B cell (primary cell): ENCODE measurements at regions not wholly inside any gene's neighbourhood (a gene's known extent, or its start where the extent isn't known, plus 50 kb on each side); places are given as distances from the start of the nearest gene placed in this dataset.

Experiments used
- ATAC-seq: fragments of 200-7000 bp; cut with Tn5 transposase; one replicate; pipeline ENCODE4 v1.10.0; 2021; ENCODE audit warnings: low read depth, mild to moderate bottlenecking, moderate number of reproducible peaks, moderate library complexity
- CTCF ChIA-PET: fragments of 350-600 bp; sonication (Branson Sonifier 250); formaldehyde crosslinking; loops from one replicate; lab custom pipeline; 2021; ENCODE audit warnings: antibody characterized with exemption, inconsistent platforms; lab: Charles Lee
- POLR2A ChIA-PET: fragments of 350-600 bp; sonication (Branson Sonifier 250); formaldehyde crosslinking; loops from one replicate; lab custom pipeline; 2021; ENCODE audit warnings: antibody characterized with exemption; lab: Charles Lee
- DNase-seq: peaks from one replicate; pipeline ENCODE4 v3.0.0; 2013
- H2AFZ ChIP-seq: 2 replicates; pipeline ENCODE4 v1.6.1; 2012; ENCODE audit warnings: mild to moderate bottlenecking, low read depth, low read length; ENCODE audit not compliant: insufficient read depth, poor library complexity, severe bottlenecking
- H3K27ac ChIP-seq, 2 donors: 1 replicate in 1 of 2; 2 replicates in 1 of 2; pipeline ENCODE4 v1.5.1; 2012 to 2013; ENCODE audit warnings: low read length in 2 of 2, mild to moderate bottlenecking in 2 of 2, moderate library complexity in 1 of 2
- H3K27me3 ChIP-seq, 4 experiments: fragments of 200-600 bp in 1 of 4; sonication (generic) in 1 of 4; replicated peaks in 1 of 4; 1 replicate in 2 of 4; 2 replicates in 2 of 4; pipeline versions ENCODE4 v1.6.1 to v1.7.0; 2013 to 2016; ENCODE audit warnings: low read length in 3 of 4, mild to moderate bottlenecking in 2 of 4, mixed read lengths in 1 of 4, moderate library complexity in 1 of 4; ENCODE audit not compliant: insufficient read depth in 4 of 4, control insufficient read depth in 3 of 4; ENCODE audit errors: control extremely low read depth in 1 of 4
- H3K36me3 ChIP-seq, 2 experiments: replicated peaks in 1 of 2; 1 replicate in 1 of 2; 2 replicates in 1 of 2; pipeline versions ENCODE4 v1.6.1 to v1.7.1; 2013; ENCODE audit warnings: low read length in 1 of 2; ENCODE audit not compliant: insufficient read depth in 2 of 2, control insufficient read depth in 1 of 2; ENCODE audit errors: control extremely low read depth in 1 of 2, extremely low read depth in 1 of 2
- H3K4me1 ChIP-seq, 2 donors: fragments of 200-600 bp in 1 of 2; sonication (generic) in 1 of 2; 1 replicate in 1 of 2; 2 replicates in 1 of 2; pipeline versions ENCODE4 v1.5.1 to v1.6.1; 2013 to 2017; ENCODE audit warnings: low read length in 2 of 2; ENCODE audit not compliant: control insufficient read depth in 2 of 2, insufficient read depth in 2 of 2
- H3K4me2 ChIP-seq: replicated peaks from 2 replicates; pipeline ENCODE3; 2012; ENCODE audit warnings: mild to moderate bottlenecking, low read depth, low read length; ENCODE audit not compliant: poor library complexity, severe bottlenecking
- H3K4me3 ChIP-seq, 5 experiments: fragments of 200-600 bp in 1 of 5; sonication (generic) in 1 of 5; 1 replicate in 3 of 5; 2 replicates in 2 of 5; pipeline versions ENCODE4 v1.5.1 to v1.7.0; 2011 to 2016; ENCODE audit warnings: low read length in 4 of 5, mild to moderate bottlenecking in 4 of 5, low read depth in 2 of 5, control low read depth in 1 of 5, moderate library complexity in 1 of 5; ENCODE audit not compliant: insufficient read depth in 1 of 5; ENCODE audit errors: control extremely low read depth in 1 of 5, extremely low read depth in 1 of 5
- H3K79me2 ChIP-seq: fragments of 200-600 bp; sonication (generic); one replicate; pipeline ENCODE4 v1.6.0; 2016; ENCODE audit warnings: low read length; ENCODE audit not compliant: control insufficient read depth, insufficient read depth
- H3K9ac ChIP-seq: fragments of 200-600 bp; sonication (generic); 2 replicates; pipeline ENCODE4 v1.6.1; 2017; ENCODE audit warnings: mild to moderate bottlenecking, low read length, moderate library complexity
- H3K9me3 ChIP-seq, 3 donors: one replicate each; pipeline versions ENCODE4 v1.6.1 to v1.7.1; 2013; ENCODE audit warnings: low read length in 2 of 3; ENCODE audit not compliant: control insufficient read depth in 2 of 3, insufficient read depth in 1 of 3; ENCODE audit errors: control extremely low read depth in 1 of 3
- H4K20me1 ChIP-seq: 2 replicates; pipeline ENCODE4 v1.6.0; 2012; ENCODE audit warnings: mild to moderate bottlenecking, low read length; ENCODE audit not compliant: insufficient read depth, control insufficient read depth, poor library complexity, severe bottlenecking
- H3K27ac Mint-ChIP-seq: one replicate; pipeline ENCODE4 v1.8.0; 2021; ENCODE audit warnings: mixed read lengths
- H3K27me3 Mint-ChIP-seq: one replicate; pipeline ENCODE4 v1.8.0; 2021; ENCODE audit warnings: mixed read lengths
- H3K4me1 Mint-ChIP-seq: one replicate; pipeline ENCODE4 v1.8.0; 2021; ENCODE audit warnings: mixed read lengths
- H3K4me3 Mint-ChIP-seq: one replicate; pipeline ENCODE4 v1.8.0; 2021; ENCODE audit warnings: mixed read lengths
- H3K9me3 Mint-ChIP-seq: one replicate; pipeline ENCODE4 v1.8.0; 2022; ENCODE audit warnings: mixed read lengths; ENCODE audit not compliant: insufficient read depth
- EZH2 ChIP-seq: IDR thresholded peaks from 2 replicates; pipeline ENCODE4 v1.6.1; 2012; ENCODE audit warnings: borderline replicate concordance, low read depth, mild to moderate bottlenecking, moderate library complexity, low read length; ENCODE audit not compliant: insufficient read depth, poor library complexity, severe bottlenecking
- WGBS: methylation state at CpG from one replicate; pipeline ENCODE4 v1.1.5; 2013; ENCODE audit warnings: missing lambda C conversion rate; ENCODE audit not compliant: insufficient coverage; 5-methylcytosine and 5-hydroxymethylcytosine counted together
- intact Hi-C: fragments of 100-400 bp; cut with micrococcal nuclease; formaldehyde crosslinking; loops from one replicate; pipeline ENCODE4 v1.10.0; 2022
- TF ChIP-seq, protein P1 (sequence below): fragments of 200-600 bp; IDR thresholded peaks from one replicate; pipeline ENCODE4 v1.8.0; 2022; ENCODE audit warnings: antibody characterized with exemption, mild to moderate bottlenecking

DNA sequence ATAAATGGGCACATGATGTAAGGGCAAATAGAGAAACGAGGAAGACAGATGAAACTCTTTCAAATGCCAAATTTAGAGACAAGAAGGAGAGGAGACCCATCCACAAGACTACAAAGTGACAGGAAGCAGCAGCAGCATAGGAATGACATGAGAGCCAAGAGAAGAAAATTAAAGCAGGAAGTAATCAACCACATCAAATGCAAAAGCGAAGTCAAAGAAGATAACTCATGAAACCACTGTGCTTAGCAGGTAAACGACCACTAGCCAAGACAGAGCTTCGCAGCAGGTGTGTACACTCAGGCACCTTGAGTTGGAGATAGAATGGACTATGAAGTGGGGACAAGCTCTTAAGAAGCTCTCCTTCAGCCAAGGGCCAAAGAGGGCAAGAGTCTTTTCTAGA is 64.1 kb downstream of the KLF12 start:
- Histone ChIP-seq H3K4me2 (peak overlapping the region; percentile 34), H3K79me2 (peaks cover 96% of the 10 kb centered on the region), H3K27ac (peak overlapping the region in 1 of 2 donors; percentile 58), H3K36me3 (peaks cover 0 to 7% of the 10 kb centered on the region in 2 experiments), H3K9ac (no peak overlapping the region), H3K4me1 (peaks cover 16 to 42% of the 10 kb centered on the region in 2 donors), H3K27me3 (no peaks in the 10 kb centered on the region), H3K4me3 (no peak overlapping the region), H4K20me1 (no peaks in the 10 kb centered on the region), H2AFZ (peak overlapping the region; percentile 26), H3K9me3 (peaks cover 0 to 1% (median 0%) of the 10 kb centered on the region in 3 donors)
- no peak for TF ChIP-seq EZH2
- TF ChIP-seq, protein P1, sequence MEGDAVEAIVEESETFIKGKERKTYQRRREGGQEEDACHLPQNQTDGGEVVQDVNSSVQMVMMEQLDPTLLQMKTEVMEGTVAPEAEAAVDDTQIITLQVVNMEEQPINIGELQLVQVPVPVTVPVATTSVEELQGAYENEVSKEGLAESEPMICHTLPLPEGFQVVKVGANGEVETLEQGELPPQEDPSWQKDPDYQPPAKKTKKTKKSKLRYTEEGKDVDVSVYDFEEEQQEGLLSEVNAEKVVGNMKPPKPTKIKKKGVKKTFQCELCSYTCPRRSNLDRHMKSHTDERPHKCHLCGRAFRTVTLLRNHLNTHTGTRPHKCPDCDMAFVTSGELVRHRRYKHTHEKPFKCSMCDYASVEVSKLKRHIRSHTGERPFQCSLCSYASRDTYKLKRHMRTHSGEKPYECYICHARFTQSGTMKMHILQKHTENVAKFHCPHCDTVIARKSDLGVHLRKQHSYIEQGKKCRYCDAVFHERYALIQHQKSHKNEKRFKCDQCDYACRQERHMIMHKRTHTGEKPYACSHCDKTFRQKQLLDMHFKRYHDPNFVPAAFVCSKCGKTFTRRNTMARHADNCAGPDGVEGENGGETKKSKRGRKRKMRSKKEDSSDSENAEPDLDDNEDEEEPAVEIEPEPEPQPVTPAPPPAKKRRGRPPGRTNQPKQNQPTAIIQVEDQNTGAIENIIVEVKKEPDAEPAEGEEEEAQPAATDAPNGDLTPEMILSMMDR, result no peak
- Mint-ChIP-seq H3K27ac (peak overlapping the region; percentile 76), H3K4me3 (peak overlapping the region; percentile 13), H3K9me3 (no peaks in the 10 kb centered on the region), H3K27me3 (no peaks in the 10 kb centered on the region), H3K4me1 (peaks cover 70% of the 10 kb centered on the region)
- ChIA-PET CTCF (interaction anchor here (0.8 kb wide), 1 partner anchor 45 kb away, joined by 4 read pairs; no protein-coding TSS in a partner anchor), POLR2A (no interaction called here)
- DNase-seq, result peak; percentile 17
- ATAC-seq, result no peak
- 20% methylated on average over 3 of the region's 4 CpGs for WGBS
- intact Hi-C loops, result loop anchor here (5.0 kb wide), 1 partner anchor 37 kb away; no protein-coding TSS in a partner anchor

GRCh38 chr13:74068471-74068870 is 65.7 kb downstream of the KLF12 start:
- peaks cover 70% of the 10 kb centered on the region for H3K4me1 Mint-ChIP-seq
- ChIA-PET CTCF (interaction anchor here (0.6 kb wide), 1 partner anchor 28 kb away, joined by 3 read pairs; no protein-coding TSS in a partner anchor), POLR2A (interaction anchor here (0.6 kb wide), 1 partner anchor 123 kb away, joined by 3 read pairs; no protein-coding TSS in a partner anchor)
- H3K9ac ChIP-seq, result no peak overlapping the region
- no peak overlapping the region for H3K4me3 ChIP-seq
- no peak overlapping the region for H3K4me3 Mint-ChIP-seq
- no peak overlapping the region for H3K27ac ChIP-seq
- H3K4me2 ChIP-seq, result no peak overlapping the region
- peaks cover 0 to 1% (median 0%) of the 10 kb centered on the region in 3 donors for H3K9me3 ChIP-seq
- no peak overlapping the region for H3K27ac Mint-ChIP-seq
- no peaks in the 10 kb centered on the region for H3K27me3 Mint-ChIP-seq
- intact Hi-C loops, result no loop called here
- DNase-seq (no peak), ATAC-seq (no peak)
- 100% methylated on average over 5 of the region's 7 CpGs for WGBS
- H3K4me1 ChIP-seq, result peaks cover 24 to 41% of the 10 kb centered on the region in 2 donors
- no peaks in the 10 kb centered on the region for H3K27me3 ChIP-seq
- no peaks in the 10 kb centered on the region for H3K9me3 Mint-ChIP-seq
- TF ChIP-seq, protein P1, result no peak
- TF ChIP-seq EZH2, result no peak
- H2AFZ ChIP-seq, result no peak overlapping the region
- peaks cover 0 to 7% of the 10 kb centered on the region in 2 experiments for H3K36me3 ChIP-seq
- peaks cover 93% of the 10 kb centered on the region for H3K79me2 ChIP-seq
- no peaks in the 10 kb centered on the region for H4K20me1 ChIP-seq
